GM18498 (cell line): ENCODE measurements at regions not wholly inside any gene's neighbourhood (a gene's known extent, or its start where the extent isn't known, plus 50 kb on each side); places are given as distances from the start of the nearest gene placed in this dataset.

ENCODE experiments used
- ATAC-seq: cut with Tn5 transposase; IDR thresholded peaks from one replicate; pipeline ENCODE4 v1.9.1; 2021; ENCODE audit warnings: mild to moderate bottlenecking, moderate library complexity; ENCODE audit not compliant: unreplicated experiment

DNA sequence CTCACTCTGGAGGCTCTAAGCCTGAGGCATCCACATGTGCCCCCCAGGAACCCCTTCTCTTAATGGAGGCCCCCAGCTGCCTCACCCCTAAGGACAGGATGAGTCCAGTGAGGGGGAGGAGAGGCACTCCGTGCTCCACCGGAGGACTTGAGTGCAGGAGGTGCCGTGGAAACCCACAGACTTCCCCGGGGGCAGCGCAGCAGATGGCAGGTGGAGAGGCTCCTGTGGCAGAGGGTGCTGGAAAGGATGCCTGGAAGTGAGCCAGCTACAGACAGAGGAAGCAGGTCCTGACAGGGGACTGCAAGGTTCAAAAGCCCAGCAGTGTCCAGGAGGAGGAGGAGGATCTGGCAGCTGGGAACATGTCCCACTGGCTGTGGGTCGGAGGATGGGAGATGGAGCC lies 1384.0 kb downstream of the TBC1D22A start:
- no peak for ATAC-seq

DNA sequence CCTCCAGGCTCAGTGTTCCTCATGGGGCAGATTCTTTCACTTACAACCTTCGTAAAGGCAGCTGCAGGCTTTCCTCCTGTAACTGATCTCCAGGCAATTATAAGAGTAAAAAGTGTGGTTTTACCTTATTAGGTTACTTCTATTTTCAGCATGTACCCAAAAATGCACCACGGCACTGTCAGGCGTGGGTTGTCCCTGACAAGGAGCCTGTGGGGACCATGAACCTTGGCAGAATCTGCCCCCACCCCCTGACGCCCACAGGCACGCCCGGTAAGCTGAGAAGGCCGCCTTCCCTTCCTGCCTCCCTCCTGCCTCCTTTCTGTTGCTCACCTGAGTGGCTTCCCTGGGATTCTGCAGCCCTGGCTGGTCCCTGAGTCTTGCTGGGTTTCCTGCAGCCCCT lies 1383.3 kb downstream of the TBC1D22A start:
- ATAC-seq, result no peak

DNA sequence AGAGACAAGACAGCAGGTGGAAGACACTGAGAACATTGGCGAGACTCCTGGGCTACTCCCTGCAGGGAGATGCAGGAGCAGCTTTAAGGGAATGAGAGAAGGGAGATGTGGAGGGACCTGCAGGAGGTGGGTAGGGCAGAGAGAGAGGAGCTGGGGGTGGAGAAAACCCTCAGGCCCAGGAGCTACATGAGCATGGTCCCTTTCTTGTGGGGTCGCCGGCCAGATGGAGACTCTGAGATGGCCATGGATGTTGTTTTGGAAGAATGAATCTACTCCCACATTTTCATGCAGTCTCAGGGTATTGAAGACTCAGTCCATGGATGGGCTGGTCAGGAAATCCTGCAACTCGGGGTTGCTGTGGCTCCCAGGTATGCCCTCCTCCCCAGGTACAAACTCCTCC lies 1381.9 kb downstream of the TBC1D22A start:
- ATAC-seq, result no peak

DNA sequence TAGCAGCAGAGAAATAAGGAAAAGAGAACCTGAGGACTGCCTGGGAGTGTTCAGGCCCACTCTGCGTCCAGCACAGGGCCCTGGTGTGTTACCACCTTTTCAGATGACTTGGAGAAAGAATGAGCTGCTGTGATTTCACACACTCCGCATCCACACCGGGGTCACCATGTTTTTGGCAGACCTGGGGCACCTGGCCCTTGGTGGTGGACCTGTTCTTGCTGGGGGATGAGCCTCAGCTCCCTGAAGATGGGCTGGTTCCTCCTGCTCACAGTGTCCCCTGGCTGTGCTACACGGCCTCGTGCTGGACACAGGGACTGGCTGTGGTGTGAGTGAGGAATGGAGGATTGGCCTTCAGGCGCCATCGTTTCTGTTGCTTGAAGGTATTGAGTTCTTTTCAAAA lies 1381.4 kb downstream of the TBC1D22A start:
- no peak for ATAC-seq

DNA sequence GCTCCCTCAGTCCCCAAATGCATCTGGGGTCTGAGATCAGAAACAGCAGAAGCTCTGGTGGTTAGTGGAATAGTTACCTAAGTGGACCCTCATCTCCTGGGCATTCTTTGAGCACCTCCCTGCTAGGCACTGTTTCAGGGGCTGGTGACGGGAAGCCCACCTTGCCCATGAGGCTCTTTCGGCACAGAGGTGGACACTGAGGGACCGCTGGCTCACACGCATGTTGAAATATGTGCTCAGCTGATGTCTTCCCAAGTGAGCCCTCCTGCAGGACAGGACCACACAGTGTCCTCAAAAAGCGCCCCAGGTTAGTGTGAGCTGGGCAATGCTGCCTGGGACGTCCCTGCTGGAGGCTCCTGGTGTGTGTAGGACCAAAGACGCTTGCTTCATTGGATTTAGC lies 1379.9 kb downstream of the TBC1D22A start:
- ATAC-seq, result no peak

DNA sequence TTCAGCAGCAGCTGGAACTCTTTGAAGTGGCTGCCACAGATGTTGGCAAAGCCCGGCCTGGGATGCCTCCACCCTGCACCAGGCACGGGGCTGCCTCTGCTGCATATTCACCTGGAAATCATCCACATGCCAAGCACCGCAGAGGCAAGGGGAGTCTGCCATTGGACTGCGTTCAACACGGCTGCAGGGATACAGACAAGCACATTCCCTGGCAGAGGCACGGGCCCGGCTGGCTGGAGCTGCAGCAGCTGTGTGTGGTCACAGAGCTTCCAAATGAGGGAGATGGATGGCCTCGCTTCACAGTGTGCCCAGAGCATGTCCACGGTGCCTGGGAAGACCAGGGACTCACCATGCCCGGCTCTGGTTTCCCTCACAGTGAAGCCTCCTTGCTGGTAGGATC lies 1378.9 kb downstream of the TBC1D22A start:
- ATAC-seq, result no peak

DNA sequence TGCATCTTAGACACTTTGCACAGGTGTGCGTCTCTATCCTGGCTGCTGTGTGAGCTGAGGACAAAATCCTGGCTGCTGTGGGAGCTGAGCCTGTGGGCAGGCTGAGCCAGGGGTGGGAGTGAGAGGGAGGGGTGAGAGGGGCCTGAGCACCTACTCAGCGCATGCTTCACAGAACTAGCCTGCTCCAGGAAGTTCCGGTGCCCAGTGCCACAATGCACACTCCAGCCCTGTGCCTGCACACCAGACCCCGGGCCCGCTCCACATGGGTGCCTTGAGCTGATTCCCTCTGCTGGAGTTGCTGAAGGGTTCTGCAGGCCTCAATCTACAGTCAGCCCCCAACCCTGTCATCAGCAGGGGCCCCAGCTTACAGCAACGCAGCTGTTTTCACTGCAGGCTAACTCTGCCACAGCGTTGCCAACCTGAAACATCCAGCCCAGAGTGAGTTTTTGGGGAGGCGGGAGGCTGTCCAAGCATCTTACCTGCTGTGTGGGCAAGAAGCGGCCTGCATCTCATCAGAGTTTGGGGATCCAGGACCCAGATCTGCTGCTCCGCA lies 1377.9 kb downstream of the TBC1D22A start:
- no peak for ATAC-seq

DNA sequence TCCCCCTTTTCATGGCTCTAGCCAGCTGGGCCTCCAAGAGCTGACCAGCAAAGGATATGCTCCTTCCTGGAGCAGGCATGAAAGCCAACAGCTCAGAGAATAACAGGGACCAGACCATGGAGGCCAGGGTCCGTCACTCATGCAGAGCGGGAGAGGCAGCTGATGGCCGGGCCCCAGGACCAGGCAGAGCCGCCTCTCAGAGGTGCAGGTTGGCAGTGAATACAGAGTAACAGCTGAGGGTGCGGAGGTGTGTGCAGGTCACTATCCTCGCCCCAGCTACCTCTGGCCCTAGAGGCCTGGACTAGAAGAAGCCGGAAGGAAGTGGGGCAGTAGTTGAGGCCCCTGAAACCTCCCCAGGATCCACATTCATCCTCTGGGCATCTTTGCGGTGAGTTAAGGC lies 1377.3 kb downstream of the TBC1D22A start:
- ATAC-seq, result no peak

DNA sequence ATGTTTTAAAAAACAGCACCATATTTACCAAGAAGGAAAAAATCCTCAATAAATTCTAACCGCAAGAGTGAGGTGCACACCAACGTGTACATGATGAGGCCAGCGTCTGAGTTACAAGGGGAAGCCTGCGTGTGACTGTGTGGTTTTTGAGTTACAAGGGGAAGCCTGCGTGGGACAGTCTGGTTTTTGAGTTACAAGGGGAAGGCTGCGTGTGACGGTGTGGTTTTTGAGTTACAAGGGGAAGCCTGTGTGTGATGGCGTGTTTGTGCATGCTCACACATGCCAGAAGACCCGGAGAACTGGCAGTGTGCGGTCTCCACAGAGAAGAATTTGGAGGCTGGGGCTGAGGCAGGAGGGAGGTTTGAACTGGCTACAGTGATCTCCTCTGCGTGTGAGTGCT lies 1376.4 kb downstream of the TBC1D22A start:
- ATAC-seq, result no peak

DNA sequence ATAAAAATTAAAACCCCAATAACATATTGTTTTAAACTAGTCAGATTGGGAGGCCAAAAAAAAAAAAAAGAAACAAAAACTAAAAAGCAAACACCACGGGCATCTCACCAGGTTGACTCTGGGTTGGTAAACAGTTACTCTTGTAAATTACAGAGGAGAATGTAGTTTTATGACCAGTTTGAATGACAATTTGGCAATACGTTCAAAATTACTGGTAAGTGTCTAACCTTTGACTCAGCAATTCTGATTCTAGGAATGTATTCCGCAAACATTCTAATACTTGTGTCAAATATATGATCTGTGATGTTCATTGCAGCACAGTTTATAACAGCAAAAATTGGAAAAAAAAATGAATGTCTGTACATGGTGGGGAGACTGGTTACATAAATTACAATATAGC lies 1376.0 kb downstream of the TBC1D22A start:
- no peak for ATAC-seq

DNA sequence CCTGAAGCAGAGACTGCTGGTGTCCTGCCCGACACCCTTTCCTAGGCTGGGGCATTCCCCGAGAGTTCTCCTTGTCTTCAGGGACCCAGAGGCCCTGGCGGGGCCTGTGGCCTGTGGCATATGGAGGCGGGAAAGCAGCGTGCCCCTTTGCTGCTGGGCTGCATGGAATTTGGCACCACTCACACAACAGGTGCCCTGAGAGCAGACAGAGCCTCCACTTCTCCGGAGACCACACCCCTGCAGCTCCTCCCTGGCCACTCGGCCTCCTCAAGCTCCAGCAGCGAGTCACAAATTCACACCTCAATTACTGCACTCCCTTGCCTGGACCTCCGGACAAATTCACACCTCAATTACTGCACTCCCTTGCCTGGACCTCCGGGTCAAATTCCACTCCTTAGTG lies 1375.2 kb downstream of the TBC1D22A start:
- ATAC-seq, result no peak

DNA sequence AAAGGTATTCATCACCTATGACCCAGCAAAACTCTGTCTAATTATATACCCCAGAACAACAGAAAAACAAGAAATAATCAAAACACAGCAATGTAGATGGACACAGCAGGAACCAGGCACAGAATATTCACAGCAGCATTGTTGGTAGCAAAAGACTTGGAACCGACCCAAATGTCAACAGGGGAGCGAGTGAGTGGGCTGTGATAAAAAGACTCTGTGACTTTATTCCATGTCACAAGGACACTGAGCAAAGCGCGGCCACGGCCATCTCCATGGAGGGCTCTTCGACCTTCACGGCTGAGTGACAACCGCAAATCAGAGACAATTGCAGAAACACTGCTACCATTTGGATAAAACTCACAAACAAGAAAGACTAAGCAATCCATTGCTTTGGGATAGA lies 1373.1 kb downstream of the TBC1D22A start:
- no peak for ATAC-seq

DNA sequence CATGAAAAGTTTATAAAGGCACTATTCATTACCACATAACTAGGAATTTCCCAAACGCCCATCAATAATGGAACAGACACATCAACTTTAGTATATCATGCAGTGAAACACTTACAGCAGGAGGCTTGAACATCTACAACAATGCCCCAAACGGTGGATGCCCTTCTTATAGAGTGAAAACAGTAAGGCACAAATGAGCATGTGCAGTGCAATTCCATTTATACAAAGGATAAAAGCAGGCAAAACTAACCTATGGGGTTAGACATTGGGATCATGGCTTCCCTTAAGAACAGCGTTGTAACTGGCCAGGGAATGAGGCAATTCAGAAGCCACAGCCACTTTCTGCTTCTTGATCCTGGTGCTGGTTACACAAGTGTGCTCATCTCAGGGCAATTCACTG lies 1363.0 kb downstream of the TBC1D22A start:
- no peak for ATAC-seq

DNA sequence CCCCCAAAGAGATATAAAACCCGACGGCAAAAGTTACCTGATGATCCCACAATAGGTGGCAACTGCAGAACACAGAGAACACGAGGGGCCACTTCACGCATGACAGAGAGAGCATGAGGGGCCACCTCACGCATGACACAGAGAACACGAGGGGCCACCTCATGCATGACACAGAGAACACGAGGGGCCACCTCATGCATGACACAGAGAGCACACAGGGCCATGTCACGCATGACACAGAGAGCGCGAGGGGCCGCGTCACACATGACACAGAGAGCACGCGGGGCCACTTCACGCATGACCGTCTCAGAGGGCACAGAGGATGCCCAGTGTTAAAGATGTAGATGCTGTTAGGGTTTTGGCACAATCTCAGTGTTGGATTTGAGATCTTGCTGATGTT lies 1359.5 kb downstream of the TBC1D22A start:
- ATAC-seq, result no peak

DNA sequence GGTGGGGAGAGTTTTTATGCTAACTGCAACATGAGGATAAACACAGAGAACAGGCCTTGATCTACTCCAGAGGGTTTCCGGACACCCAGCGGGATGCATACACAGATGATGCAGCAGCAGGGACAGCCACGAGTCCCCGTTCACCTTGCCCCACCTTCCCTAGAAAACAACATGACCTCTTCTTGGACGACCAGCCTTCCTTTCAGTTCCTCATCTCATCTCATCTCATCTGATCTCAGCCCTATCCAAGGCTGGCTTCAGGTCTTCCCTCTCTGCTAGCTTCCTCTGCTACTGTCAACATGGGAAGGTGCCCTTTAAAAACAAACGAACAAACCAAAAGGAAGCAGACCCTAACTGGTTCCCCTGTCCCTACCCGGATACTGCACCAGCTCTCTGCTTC lies 1356.2 kb downstream of the TBC1D22A start:
- no peak for ATAC-seq

DNA sequence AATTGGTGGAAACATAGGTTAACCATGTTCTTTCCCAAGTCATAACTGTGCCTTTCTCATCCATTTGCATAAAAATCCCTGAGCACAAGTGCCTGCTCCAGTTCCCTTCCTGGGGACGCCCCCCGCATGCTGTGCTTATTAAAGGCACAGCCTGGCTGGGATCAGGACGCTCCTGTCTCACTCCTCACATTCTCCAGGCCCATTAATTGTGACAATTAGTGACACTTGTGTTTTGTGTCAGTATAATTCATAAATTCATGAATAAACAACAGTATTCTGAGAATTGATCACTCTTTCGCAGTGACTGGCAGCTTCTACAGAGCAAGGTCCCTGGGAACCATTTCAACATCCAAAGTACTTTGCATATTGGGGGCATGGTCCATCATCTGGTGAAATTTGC lies 1354.4 kb downstream of the TBC1D22A start:
- no peak for ATAC-seq

DNA sequence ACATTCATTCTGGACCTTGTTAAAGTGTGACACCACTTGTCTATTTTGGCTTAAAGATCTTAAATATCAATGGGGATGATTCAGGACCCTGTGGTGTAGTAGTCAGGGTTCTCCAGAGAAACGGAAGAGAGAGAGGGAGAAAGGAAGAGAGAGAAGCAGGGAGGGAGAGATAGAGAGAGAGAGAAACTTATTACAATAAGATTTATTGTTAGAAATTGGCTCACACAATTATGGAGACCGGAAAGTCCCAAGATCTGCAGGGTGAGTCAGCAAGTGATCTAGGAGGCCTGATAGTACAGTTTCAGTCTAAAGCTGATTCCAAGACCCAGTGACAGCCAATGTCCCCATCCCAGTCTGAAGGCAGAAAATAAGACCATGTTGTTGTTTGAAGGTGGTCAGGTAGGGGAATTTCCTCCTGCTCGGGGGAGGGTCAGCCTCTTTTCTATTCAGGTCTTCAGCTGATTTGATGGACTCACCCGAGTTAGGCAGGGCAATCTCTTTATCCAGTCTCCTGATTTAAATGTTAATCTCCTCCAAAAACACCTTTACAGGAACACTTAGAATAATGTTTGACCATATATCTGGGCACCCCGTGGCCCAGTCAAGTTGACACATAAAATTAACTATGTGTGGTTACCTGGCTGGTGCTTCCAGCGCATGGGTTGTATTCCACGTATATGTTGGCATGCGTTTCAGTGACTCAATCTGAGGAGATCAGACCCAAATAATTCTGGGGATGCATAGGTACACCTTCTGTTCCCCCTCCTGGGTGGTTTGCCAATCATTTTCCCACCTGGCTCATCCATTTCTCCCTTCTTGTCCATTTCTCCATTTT lies 1350.5 kb downstream of the TBC1D22A start:
- ATAC-seq, result no peak

DNA sequence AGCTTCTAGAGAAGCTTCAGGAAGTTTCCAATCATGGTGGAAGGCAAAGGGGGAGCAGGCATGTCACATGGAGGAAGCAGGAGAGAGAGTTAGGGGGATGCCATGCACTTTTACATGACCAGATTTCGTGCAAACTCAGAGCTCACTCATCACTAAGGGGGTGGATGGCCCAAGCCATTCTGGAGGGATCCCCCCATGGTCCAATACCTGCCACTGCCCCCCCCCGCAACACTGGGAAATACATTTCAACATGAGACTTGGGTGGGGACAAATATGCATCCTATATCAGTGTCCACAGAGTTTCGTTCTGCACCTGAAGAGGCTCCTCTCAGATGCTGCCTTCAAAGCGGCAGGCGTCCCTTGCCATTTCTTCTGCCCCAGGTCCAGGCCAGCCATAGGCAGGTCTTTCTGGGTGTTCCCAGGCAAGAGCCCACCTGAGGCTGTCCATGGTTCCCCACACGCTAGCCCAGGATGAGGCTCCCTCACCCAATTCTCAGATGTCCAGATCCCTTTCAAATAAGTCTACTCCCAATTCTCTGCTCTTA lies 1344.3 kb downstream of the TBC1D22A start:
- no peak for ATAC-seq

DNA sequence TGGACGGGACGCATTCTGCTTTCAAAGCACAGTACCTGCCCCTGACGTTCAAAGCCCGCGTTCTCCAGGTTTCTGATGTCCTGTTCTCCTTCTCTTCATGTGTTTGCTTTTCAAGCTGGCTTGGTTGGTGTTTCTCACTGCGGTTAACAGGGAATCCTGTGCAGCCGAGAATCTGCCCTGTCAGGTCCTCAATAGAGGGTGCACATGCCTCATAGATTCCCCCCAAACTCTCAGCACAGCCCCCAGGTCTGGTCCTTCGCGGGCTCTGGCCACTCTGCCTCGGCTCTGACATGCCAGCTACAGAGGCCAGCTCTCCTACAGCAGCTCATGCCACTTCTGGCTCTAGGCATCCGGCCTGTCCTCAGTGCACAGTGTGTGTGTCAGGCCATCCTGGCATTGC lies 1343.8 kb downstream of the TBC1D22A start:
- no peak for ATAC-seq

DNA sequence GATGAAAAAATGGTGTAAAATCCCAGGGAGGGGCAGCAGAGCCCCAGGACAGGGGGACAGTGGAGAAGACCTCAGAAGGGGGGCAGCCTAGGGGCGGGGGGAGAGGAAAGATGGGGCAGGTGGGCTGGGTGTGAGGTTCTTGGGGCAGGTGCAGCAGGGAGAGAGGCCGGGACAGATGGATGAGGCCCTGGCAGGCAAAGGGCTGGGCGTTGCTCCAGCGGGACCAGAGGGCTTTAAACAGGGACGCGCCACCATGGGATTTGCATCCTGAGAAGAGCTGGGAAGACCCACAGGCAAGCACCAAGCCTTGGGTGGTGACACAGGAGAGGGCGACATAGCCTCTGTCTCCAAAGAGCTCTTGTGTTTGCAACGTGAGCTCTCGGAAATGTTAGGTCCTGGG lies 1342.8 kb downstream of the TBC1D22A start:
- ATAC-seq, result no peak

DNA sequence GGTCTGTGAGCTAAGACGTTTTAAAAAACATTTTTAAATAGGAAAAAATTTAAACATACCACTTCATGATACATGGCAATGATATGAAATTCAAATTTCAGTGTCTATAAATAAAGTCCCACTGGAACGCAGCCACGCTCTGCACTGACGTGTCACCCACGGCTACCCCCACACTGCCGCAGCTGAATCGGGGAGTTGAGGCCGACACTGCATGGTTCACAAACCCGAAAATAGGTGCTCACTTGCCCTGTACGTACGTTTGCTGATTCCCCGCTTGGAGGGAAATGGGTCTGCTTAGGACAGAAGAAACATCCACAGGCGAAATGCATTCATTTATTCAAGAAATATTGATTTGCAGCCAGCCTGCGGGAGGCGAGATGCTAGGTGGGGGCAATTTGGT lies 1342.3 kb downstream of the TBC1D22A start:
- ATAC-seq, result no peak

DNA sequence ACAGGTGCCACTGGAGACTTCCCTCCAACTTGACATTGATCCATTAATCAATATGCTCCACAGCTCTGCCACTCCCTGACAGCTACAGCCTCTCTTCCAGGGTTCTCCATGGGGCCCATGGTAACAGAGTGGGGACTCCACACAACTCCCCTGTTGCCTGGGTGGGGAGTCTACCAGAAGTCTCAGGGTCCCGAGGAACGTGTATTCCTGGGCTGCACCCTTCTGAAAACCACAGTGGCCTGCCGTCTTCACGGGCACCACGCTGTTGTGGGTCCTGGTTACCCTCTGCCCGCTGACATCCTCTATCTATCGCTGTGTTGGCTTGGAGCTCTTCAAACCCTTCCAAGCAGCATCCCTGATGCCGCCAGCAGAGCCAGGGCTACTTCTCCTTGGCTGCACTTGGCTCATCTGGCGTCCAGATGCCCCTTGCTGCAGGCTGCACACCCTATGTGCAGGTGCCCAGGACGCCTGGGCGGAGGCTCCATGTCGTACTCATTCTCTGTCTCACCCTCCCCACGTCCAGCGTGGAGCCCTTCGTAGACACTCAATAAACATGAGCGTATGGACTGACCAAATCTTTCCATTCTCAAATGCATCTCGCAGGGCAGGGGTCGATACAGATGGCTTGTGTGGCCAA lies 1341.8 kb downstream of the TBC1D22A start:
- no peak for ATAC-seq
